ENCODE measurements at regions not wholly inside any gene's neighbourhood (a gene's known extent, or its start where the extent isn't known, plus 50 kb on each side); places are given as distances from the start of the nearest gene placed in this dataset.

- TF ChIP-seq CTCF (IDR thresholded peaks at IDR 0.05) = no peak
Observed at GRCh38 chr2:240284503-240285259, 144.2 kb upstream of the OTOS start.

GRCh38 chr2:240285725-240286124, 145.3 kb upstream of the OTOS start:
- TF ChIP-seq CTCF (IDR thresholded peaks at IDR 0.05) = no peak

GRCh38 chr2:240286596-240286995, 146.1 kb upstream of the OTOS start:
- no peak for TF ChIP-seq CTCF (IDR thresholded peaks at IDR 0.05)

- TF ChIP-seq CTCF (IDR thresholded peaks at IDR 0.05) = no peak
Observed at GRCh38 chr2:240287011-240287410, 146.6 kb upstream of the OTOS start.

GRCh38 chr2:240287496-240288086, 147.1 kb upstream of the OTOS start:
- TF ChIP-seq CTCF (IDR thresholded peaks at IDR 0.05) = no peak

GRCh38 chr2:240288087-240288521, 147.4 kb upstream of the GPC1 start:
- TF ChIP-seq CTCF (IDR thresholded peaks at IDR 0.05) = no peak

- no peak for TF ChIP-seq CTCF (IDR thresholded peaks at IDR 0.05)
Observed at GRCh38 chr2:240289701-240290431, 145.6 kb upstream of the GPC1 start.
